ENCODE measurements at regions not wholly inside any gene's neighbourhood (a gene's known extent, or its start where the extent isn't known, plus 50 kb on each side); places are given as distances from the start of the nearest gene placed in this dataset.

DNA sequence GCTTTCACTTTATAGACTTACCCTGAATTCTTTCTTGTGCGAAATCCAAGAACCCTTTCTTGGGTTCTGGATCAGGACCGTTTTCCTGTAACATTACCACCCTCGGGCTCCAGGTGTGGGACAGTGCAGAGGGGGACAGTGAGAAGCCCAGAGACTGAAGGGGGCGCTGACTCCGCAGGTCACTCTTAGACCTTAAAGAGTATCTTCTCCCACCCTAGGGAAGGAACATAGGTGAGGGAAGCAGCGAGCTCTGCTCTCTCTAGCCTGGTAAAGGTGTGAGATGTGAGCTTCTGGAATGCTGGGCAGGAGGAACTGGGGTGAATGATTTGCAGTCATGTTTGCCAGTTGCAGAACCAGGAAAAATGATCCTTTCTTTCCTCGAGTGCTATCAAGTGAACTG is 80.8 kb upstream of the ZNF507 start:
- Histone ChIP-seq H3K4me1 (ENCODE audit: control insufficient read depth, insufficient read depth, low read length) (no peaks in the 10 kb centered on the region), H3K4me3 (ENCODE audit: low read length) (no peak overlapping the region), H3K36me3 (ENCODE audit: control insufficient read depth, insufficient read depth, low read length) (no peaks in the 10 kb centered on the region), H3K27ac (ENCODE audit: low read depth, low read length) (no peak overlapping the region), H3K27me3 (ENCODE audit: control insufficient read depth, insufficient read depth, low read length) (no peaks in the 10 kb centered on the region), H3K9ac (ENCODE audit: low read length) (no peak overlapping the region)

DNA sequence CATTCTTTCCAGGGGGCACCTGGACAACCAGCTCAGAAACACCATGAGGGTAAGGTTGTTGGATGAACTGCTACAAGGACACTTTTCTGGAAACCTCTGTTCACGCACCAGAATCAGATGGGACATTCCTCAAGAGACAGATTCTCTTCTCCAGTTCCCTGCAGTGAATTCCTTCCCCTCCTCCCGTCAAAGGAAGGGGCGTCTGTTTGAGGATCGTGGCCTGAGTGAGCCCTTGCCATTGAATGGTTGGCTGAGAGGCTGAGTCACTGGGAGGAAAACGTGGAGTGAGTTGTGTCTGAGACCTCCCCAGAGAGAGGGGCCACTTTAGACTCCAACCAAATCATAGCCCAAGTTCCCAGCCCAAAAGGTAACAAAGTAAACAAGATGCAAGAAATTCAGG is 79.4 kb upstream of the ZNF507 start:
- H3K9ac ChIP-seq (ENCODE audit: low read length): no peak overlapping the region
- no peaks in the 10 kb centered on the region for H3K27me3 ChIP-seq (ENCODE audit: control insufficient read depth, insufficient read depth, low read length)
- H3K36me3 ChIP-seq (ENCODE audit: control insufficient read depth, insufficient read depth, low read length): no peaks in the 10 kb centered on the region

DNA sequence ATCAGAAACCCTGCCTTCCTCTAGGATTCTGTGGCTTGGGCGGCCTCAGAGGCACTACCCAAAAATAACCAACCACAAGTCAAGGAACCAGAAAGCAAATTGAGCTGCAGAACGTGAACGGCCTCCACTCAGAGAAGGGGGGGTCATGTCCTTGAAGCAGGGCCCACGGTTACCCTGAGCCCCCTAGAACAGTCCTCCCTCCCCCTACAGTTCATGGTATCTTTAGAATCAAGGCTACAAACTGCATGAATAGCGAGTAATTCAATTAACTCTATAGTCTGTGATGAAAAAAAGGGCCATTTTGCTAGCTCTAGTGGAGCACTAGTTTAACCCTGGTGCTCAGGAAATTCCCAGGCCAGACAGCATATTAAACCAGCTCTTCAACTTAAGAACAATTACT is 79.0 kb upstream of the ZNF507 start:
- H3K27ac ChIP-seq (ENCODE audit: low read depth, low read length): no peak overlapping the region
- no peaks in the 10 kb centered on the region for H3K27me3 ChIP-seq (ENCODE audit: control insufficient read depth, insufficient read depth, low read length)
- H3K9ac ChIP-seq (ENCODE audit: low read length): no peak overlapping the region
- H3K4me1 ChIP-seq (ENCODE audit: control insufficient read depth, insufficient read depth, low read length): no peaks in the 10 kb centered on the region
- H3K4me3 ChIP-seq (ENCODE audit: low read length): no peak overlapping the region
- H3K36me3 ChIP-seq (ENCODE audit: control insufficient read depth, insufficient read depth, low read length): no peaks in the 10 kb centered on the region

More for the DNA sequence above, 79.4 kb upstream of the ZNF507 start:
- H3K4me3 ChIP-seq (ENCODE audit: low read length): no peak overlapping the region
- H3K27ac ChIP-seq (ENCODE audit: low read depth, low read length): no peak overlapping the region
- H3K4me1 ChIP-seq (ENCODE audit: control insufficient read depth, insufficient read depth, low read length): no peaks in the 10 kb centered on the region

DNA sequence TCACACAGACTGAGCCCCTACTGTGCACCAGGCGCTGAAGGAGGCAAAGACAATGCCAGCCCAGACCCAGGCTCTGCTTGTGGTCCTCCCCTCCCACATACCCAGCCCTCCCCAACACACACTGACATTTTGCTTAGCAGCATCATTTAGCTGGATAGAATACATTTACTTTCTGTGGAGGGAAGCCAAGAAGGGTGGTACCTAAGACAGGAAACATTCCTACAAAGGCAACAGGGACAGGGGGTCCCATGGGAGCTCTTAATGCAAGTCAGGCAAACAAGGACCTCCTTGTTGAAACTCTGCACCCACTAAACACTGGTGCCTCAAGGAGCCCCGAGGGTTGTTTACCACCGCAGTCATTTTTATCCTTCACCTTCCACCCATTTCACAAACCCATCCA is 77.0 kb upstream of the ZNF507 start:
- no peak overlapping the region for H3K27ac ChIP-seq (ENCODE audit: low read depth, low read length)
- H3K27me3 ChIP-seq (ENCODE audit: control insufficient read depth, insufficient read depth, low read length): no peaks in the 10 kb centered on the region
- no peak overlapping the region for H3K4me3 ChIP-seq (ENCODE audit: low read length)
- no peaks in the 10 kb centered on the region for H3K36me3 ChIP-seq (ENCODE audit: control insufficient read depth, insufficient read depth, low read length)
- H3K9ac ChIP-seq (ENCODE audit: low read length): no peak overlapping the region
- H3K4me1 ChIP-seq (ENCODE audit: control insufficient read depth, insufficient read depth, low read length): no peaks in the 10 kb centered on the region

DNA sequence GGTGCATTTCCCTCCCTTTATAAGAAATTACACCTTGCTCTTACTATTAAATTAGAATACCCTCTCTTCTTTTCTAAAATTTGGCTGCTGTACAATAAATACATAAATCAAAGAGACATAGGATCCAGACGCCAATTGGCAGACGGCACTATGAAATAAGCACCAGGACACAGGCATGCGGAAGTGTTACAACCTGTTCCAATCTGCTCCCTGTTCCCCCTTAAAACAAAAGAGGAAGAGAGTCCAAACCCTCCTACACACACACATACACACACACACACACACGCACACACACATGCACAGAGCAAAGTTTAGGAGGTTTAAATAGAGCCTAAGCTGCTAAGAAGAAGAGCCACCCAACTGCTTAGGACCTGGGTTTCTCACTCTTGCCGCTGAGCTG is 75.6 kb upstream of the ZNF507 start:
- no peaks in the 10 kb centered on the region for H3K4me1 ChIP-seq (ENCODE audit: control insufficient read depth, insufficient read depth, low read length)
- no peaks in the 10 kb centered on the region for H3K36me3 ChIP-seq (ENCODE audit: control insufficient read depth, insufficient read depth, low read length)
- no peak overlapping the region for H3K9ac ChIP-seq (ENCODE audit: low read length)
- H3K27ac ChIP-seq (ENCODE audit: low read depth, low read length): no peak overlapping the region
- no peak overlapping the region for H3K4me3 ChIP-seq (ENCODE audit: low read length)
- no peaks in the 10 kb centered on the region for H3K27me3 ChIP-seq (ENCODE audit: control insufficient read depth, insufficient read depth, low read length)

DNA sequence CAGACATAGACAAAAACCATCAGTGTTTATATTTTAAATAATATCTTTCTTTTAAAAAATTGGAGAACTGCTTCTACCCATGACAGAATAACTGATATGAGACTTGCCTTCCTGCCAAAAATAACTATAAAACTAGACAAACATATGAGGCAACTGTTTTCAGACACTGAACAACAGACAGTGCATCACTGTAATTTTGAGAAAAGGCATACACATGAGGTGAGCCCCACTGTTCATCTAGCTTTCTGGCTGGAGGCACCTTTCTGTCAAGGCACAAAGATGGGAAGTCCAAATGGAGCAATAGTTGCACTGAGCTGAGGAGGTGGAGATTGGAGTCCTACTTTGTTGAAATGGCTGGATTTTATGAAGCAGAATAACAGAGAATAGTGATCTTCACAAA is 71.9 kb upstream of the ZNF507 start:
- Histone ChIP-seq H3K36me3 (ENCODE audit: control insufficient read depth, insufficient read depth, low read length) (no peaks in the 10 kb centered on the region), H3K27ac (ENCODE audit: low read depth, low read length) (no peak overlapping the region), H3K27me3 (ENCODE audit: control insufficient read depth, insufficient read depth, low read length) (no peaks in the 10 kb centered on the region), H3K4me1 (ENCODE audit: control insufficient read depth, insufficient read depth, low read length) (no peaks in the 10 kb centered on the region), H3K4me3 (ENCODE audit: low read length) (no peak overlapping the region), H3K9ac (ENCODE audit: low read length) (no peak overlapping the region)

DNA sequence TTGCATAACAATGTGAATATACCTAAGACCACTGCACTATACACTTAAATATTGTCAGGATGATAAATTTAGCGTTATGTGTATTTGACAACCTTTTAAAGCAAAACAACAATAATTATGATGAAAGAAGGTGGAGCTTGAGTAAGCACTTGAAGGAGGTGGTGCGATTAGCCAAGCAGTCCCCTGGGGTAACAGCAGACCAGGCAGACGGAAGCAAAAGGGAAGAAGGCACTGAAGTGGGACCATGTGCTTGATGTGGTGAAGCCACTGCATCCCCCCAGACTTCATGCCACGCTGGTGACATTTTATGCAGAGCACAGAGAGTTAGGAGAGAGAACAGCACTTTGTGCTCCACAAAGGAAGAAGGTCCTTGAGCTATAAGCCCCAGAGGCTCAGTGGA is 58.3 kb upstream of the ZNF507 start:
- Histone ChIP-seq H3K27me3 (ENCODE audit: control insufficient read depth, insufficient read depth, low read length) (no peaks in the 10 kb centered on the region), H3K27ac (ENCODE audit: low read depth, low read length) (no peak overlapping the region), H3K36me3 (ENCODE audit: control insufficient read depth, insufficient read depth, low read length) (no peaks in the 10 kb centered on the region), H3K9ac (ENCODE audit: low read length) (no peak overlapping the region), H3K4me1 (ENCODE audit: control insufficient read depth, insufficient read depth, low read length) (no peaks in the 10 kb centered on the region), H3K4me3 (ENCODE audit: low read length) (no peak overlapping the region)

DNA sequence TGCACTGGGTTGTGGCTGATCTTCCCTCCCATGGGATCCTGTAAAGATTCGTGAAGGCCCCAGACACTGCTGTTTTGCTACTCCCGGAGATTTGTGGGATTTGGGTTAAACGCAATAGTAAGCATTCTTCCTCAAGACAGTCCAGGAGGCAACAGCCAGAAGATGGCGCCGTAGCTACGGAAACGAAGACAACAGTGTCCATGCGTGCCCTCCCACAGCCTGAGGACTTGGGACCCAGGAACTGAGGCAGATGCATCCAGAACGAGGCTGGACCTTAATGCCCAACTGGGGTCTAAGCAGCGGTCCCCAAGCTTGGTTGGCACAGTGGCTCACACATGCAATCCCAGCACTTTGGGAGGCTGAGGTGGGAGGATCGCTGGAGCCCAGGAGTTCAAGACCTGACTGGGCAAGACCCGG is 57.6 kb upstream of the ZNF507 start:
- no peaks in the 10 kb centered on the region for H3K36me3 ChIP-seq (ENCODE audit: control insufficient read depth, insufficient read depth, low read length)
- no peaks in the 10 kb centered on the region for H3K4me1 ChIP-seq (ENCODE audit: control insufficient read depth, insufficient read depth, low read length)
- no peak overlapping the region for H3K9ac ChIP-seq (ENCODE audit: low read length)
- H3K27ac ChIP-seq (ENCODE audit: low read depth, low read length): no peak overlapping the region
- no peaks in the 10 kb centered on the region for H3K27me3 ChIP-seq (ENCODE audit: control insufficient read depth, insufficient read depth, low read length)
- peak overlapping the region; percentile 6 for H3K4me3 ChIP-seq (ENCODE audit: low read length)

DNA sequence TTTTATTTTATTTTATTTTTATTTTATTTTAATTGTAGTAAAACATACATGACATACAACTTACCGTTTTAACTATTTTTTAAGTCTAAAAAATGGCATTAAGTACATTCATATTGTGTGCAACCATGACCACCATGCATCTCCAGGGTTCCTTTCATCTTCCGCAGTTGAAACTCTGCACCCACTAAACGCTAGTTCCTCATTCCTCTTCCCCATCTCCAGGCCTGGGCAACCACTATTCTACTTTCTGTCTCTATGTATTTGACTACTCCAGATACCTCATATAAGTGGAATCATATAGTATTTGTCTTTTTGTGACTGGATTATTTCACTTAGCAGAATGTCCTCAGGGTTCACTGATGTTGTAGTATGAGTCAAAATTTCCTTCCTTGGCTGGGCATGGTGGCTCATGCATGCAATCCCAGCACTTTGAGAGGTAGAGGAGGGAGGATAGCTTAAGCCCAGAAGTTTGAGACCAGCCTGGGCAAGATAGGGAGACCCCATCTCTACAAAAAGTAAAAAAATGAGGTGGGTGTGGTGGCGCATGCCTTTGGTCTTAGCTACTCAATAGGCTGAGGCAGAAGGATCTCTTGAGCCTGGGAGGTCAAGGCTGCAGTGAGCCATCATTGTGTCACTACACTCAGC is 55.7 kb upstream of the ZNF507 start:
- H3K27me3 ChIP-seq (ENCODE audit: control insufficient read depth, insufficient read depth, low read length): no peaks in the 10 kb centered on the region
- H3K36me3 ChIP-seq (ENCODE audit: control insufficient read depth, insufficient read depth, low read length): no peaks in the 10 kb centered on the region
- H3K4me3 ChIP-seq (ENCODE audit: low read length): no peak overlapping the region
- no peak overlapping the region for H3K27ac ChIP-seq (ENCODE audit: low read depth, low read length)
- no peaks in the 10 kb centered on the region for H3K4me1 ChIP-seq (ENCODE audit: control insufficient read depth, insufficient read depth, low read length)
- no peak overlapping the region for H3K9ac ChIP-seq (ENCODE audit: low read length)

DNA sequence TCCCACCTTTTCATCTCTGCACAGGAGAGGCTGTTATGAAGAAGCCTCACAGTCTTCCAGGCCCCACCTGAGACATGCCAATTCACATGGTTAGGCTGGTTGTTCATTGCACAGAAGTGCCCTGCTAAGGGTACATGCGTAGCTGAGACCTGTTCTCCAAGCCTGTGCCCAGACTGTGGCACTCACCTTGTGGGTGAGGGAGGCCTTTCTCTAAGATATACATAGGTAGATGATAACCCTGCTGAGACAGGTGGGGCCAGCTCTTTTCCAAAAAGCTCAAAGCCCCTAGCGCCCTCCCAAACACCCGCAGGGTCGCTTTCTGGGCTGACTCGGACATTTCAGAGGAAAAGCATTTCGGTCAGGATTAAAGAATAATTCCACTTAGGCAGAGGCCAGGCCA is 53.5 kb upstream of the ZNF507 start:
- Histone ChIP-seq H3K27ac (ENCODE audit: low read depth, low read length) (no peak overlapping the region), H3K36me3 (ENCODE audit: control insufficient read depth, insufficient read depth, low read length) (no peaks in the 10 kb centered on the region), H3K4me1 (ENCODE audit: control insufficient read depth, insufficient read depth, low read length) (no peaks in the 10 kb centered on the region), H3K27me3 (ENCODE audit: control insufficient read depth, insufficient read depth, low read length) (no peaks in the 10 kb centered on the region), H3K9ac (ENCODE audit: low read length) (no peak overlapping the region), H3K4me3 (ENCODE audit: low read length) (no peak overlapping the region)

DNA sequence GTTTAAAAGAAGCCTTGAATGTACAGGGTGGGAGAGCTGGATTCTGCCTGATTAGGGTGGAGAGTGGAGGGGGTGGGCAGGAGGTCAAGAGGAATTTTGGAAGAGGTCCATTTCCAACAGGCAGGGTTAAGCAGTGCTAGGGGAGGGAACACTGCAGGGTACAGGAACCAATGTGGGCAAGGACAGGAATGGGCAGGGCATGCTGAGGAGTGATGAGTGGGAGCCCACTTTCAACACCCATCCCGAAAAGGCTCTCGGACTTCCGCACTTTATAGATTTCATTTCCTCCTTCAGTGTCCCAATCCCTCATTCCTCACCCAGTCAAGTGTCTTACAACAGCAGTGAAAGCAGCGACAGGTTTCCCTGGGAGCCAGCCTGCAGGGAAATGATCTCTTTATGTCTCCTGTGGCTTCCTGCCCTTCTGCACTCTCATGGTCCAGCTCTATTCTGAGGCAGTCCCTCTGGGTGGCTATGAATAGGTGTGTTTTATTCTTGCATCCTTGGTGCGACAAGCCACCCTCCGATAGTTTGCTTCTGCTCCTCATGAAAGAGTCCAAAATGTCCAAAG is 50.5 kb upstream of the ZNF507 start:
- H3K27me3 ChIP-seq (ENCODE audit: control insufficient read depth, insufficient read depth, low read length): no peaks in the 10 kb centered on the region
- no peak overlapping the region for H3K27ac ChIP-seq (ENCODE audit: low read depth, low read length)
- no peaks in the 10 kb centered on the region for H3K4me1 ChIP-seq (ENCODE audit: control insufficient read depth, insufficient read depth, low read length)
- H3K4me3 ChIP-seq (ENCODE audit: low read length): no peak overlapping the region
- no peak overlapping the region for H3K9ac ChIP-seq (ENCODE audit: low read length)
- H3K36me3 ChIP-seq (ENCODE audit: control insufficient read depth, insufficient read depth, low read length): no peaks in the 10 kb centered on the region

All from rectal smooth muscle tissue (tissue), 1 donor.